NB4 (cell line): ENCODE measurements at regions not wholly inside any gene's neighbourhood (a gene's known extent, or its start where the extent isn't known, plus 50 kb on each side); places are given as distances from the start of the nearest gene placed in this dataset.

Experiments used
- MAX ChIP-seq: IDR thresholded peaks from 2 replicates; pipeline ENCODE4 v1.6.1; 2011; ENCODE audit warnings: low read depth, low read length
- MYC ChIP-seq: IDR thresholded peaks from 2 replicates; pipeline ENCODE4 v1.6.1; 2011; ENCODE audit warnings: low read depth, low read length
- POLR2A ChIP-seq: IDR thresholded peaks from 2 replicates; pipeline ENCODE4 v1.6.1; 2011; ENCODE audit warnings: mild to moderate bottlenecking; ENCODE audit not compliant: insufficient read length; ENCODE audit errors: extremely low read depth
- TF ChIP-seq, protein P1 (sequence below): IDR thresholded peaks from one replicate; pipeline ENCODE4 v1.5.1; 2012; ENCODE audit warnings: low read depth, low read length

GRCh38 chr4:170818786-170819185 is 729.0 kb upstream of the AADAT start:
- TF ChIP-seq, protein P1, sequence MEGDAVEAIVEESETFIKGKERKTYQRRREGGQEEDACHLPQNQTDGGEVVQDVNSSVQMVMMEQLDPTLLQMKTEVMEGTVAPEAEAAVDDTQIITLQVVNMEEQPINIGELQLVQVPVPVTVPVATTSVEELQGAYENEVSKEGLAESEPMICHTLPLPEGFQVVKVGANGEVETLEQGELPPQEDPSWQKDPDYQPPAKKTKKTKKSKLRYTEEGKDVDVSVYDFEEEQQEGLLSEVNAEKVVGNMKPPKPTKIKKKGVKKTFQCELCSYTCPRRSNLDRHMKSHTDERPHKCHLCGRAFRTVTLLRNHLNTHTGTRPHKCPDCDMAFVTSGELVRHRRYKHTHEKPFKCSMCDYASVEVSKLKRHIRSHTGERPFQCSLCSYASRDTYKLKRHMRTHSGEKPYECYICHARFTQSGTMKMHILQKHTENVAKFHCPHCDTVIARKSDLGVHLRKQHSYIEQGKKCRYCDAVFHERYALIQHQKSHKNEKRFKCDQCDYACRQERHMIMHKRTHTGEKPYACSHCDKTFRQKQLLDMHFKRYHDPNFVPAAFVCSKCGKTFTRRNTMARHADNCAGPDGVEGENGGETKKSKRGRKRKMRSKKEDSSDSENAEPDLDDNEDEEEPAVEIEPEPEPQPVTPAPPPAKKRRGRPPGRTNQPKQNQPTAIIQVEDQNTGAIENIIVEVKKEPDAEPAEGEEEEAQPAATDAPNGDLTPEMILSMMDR, result no peak
- TF ChIP-seq POLR2A (no peak), MAX (no peak), MYC (no peak)
